OCI-LY1 (cell line): ENCODE measurements at regions not wholly inside any gene's neighbourhood (a gene's known extent, or its start where the extent isn't known, plus 50 kb on each side); places are given as distances from the start of the nearest gene placed in this dataset.

Experiments
- H2AFZ ChIP-seq: fragments of 200-600 bp; sonication (generic), shearing (Covaris generic); 2 replicates; pipeline ENCODE4 v1.6.0; 2014; ENCODE audit warnings: antibody characterized with exemption, mild to moderate bottlenecking, low read length
- H3F3A ChIP-seq: fragments of 200-600 bp; sonication (generic), shearing (Covaris generic); 2 replicates; pipeline ENCODE4 v1.6.0; 2014; ENCODE audit warnings: mild to moderate bottlenecking, antibody characterized with exemption, low read length, moderate library complexity; ENCODE audit not compliant: insufficient read depth
- H3K27ac ChIP-seq: fragments of 200-600 bp; sonication (generic); 2 replicates; pipeline ENCODE4 v1.5.1; 2014; ENCODE audit warnings: low read length, mixed run types, mild to moderate bottlenecking, low read depth; ENCODE audit not compliant: poor library complexity, severe bottlenecking
- H3K27me3 ChIP-seq: fragments of 200-600 bp; sonication (generic); 2 replicates; pipeline ENCODE4 v1.6.0; 2014; ENCODE audit warnings: antibody characterized with exemption, mild to moderate bottlenecking, low read length, moderate library complexity; ENCODE audit not compliant: insufficient read depth
- H3K36me3 ChIP-seq: fragments of 200-600 bp; sonication (generic); 2 replicates; pipeline ENCODE4 v1.6.1; 2014; ENCODE audit warnings: mild to moderate bottlenecking, antibody characterized with exemption, low read length, moderate library complexity, mixed read lengths; ENCODE audit not compliant: insufficient read depth
- H3K4me1 ChIP-seq: fragments of 200-600 bp; sonication (generic); 2 replicates; pipeline ENCODE4 v1.5.1; 2014; ENCODE audit warnings: mild to moderate bottlenecking, low read length, moderate library complexity; ENCODE audit not compliant: insufficient read depth, severe bottlenecking
- H3K4me2 ChIP-seq: fragments of 200-600 bp; sonication (generic), shearing (Covaris generic); 2 replicates; pipeline ENCODE4 v1.6.1; 2014; ENCODE audit warnings: low read length
- H3K4me3 ChIP-seq: fragments of 200-600 bp; sonication (generic); 2 replicates; pipeline ENCODE4 v1.5.1; 2014; ENCODE audit warnings: low read length, low read depth, mild to moderate bottlenecking, mixed read lengths; ENCODE audit not compliant: poor library complexity, severe bottlenecking
- H3K79me2 ChIP-seq: fragments of 200-600 bp; shearing (Covaris generic); 2 replicates; pipeline ENCODE4 v1.6.1; 2016; ENCODE audit warnings: mixed run types, low read length, mixed read lengths; ENCODE audit not compliant: insufficient read depth
- H3K9ac ChIP-seq: fragments of 200-600 bp; sonication (generic), shearing (Covaris generic); 2 replicates; pipeline ENCODE4 v1.6.1; 2014; ENCODE audit warnings: mild to moderate bottlenecking, low read length, mixed read lengths
- H3K9me2 ChIP-seq: fragments of 200-600 bp; sonication (generic), shearing (Covaris generic); 2 replicates; pipeline ENCODE4 v1.6.1; 2014; ENCODE audit warnings: low read depth, mild to moderate bottlenecking, low read length, mixed read lengths
- H3K9me3 ChIP-seq: fragments of 200-600 bp; shearing (Covaris generic); 2 replicates; pipeline ENCODE4 v1.6.1; 2014; ENCODE audit warnings: low read length, mixed read lengths
- H4K20me1 ChIP-seq: fragments of 200-600 bp; sonication (generic), shearing (Covaris generic); 2 replicates; pipeline ENCODE4 v1.6.0; 2016; ENCODE audit warnings: mild to moderate bottlenecking, low read length; ENCODE audit not compliant: insufficient read depth
- EZH2 ChIP-seq: fragments of 200-600 bp; sonication (generic), shearing (Covaris generic); IDR thresholded peaks from 2 replicates; pipeline ENCODE4 v1.8.0; 2017; ENCODE audit warnings: borderline replicate concordance, mixed run types, mild to moderate bottlenecking, antibody characterized with exemption, low read length, moderate library complexity, mixed read lengths
- TF ChIP-seq, protein P1 (sequence below): fragments of 200-600 bp; sonication (generic), shearing (Covaris generic); IDR thresholded peaks from 2 replicates; pipeline ENCODE4 v1.5.1; 2017; ENCODE audit warnings: mild to moderate bottlenecking, antibody characterized with exemption, low read length, moderate library complexity, mixed read lengths

DNA sequence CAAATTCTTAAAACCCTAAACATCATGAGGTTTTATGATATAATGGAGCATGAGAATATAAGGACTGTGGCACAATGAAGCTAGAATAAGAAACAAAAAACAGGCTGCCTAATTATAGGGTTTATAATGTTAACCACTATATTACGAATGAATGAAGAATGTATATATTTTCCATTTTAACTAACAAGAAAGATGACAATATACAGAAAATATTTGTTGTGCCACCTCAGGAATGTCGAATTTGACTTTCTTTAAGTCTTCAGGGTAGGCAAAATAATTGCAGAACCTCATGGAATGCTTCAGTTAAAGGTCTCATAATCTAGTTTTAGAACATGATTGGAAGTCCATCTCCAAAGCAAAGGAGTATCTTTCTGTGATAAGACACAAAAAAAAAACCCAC lies 282.9 kb upstream of the SLC8A1 start:
- TF ChIP-seq EZH2 = no peak
- TF ChIP-seq, protein P1, sequence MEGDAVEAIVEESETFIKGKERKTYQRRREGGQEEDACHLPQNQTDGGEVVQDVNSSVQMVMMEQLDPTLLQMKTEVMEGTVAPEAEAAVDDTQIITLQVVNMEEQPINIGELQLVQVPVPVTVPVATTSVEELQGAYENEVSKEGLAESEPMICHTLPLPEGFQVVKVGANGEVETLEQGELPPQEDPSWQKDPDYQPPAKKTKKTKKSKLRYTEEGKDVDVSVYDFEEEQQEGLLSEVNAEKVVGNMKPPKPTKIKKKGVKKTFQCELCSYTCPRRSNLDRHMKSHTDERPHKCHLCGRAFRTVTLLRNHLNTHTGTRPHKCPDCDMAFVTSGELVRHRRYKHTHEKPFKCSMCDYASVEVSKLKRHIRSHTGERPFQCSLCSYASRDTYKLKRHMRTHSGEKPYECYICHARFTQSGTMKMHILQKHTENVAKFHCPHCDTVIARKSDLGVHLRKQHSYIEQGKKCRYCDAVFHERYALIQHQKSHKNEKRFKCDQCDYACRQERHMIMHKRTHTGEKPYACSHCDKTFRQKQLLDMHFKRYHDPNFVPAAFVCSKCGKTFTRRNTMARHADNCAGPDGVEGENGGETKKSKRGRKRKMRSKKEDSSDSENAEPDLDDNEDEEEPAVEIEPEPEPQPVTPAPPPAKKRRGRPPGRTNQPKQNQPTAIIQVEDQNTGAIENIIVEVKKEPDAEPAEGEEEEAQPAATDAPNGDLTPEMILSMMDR = no peak
- no peaks in the 10 kb centered on the region for H3K4me1 ChIP-seq
- H3K27ac ChIP-seq = no peak overlapping the region
- no peaks in the 10 kb centered on the region for H3K79me2 ChIP-seq
- no peaks in the 10 kb centered on the region for H3K9me2 ChIP-seq
- H3K27me3 ChIP-seq = no peaks in the 10 kb centered on the region
- H3K9ac ChIP-seq = no peak overlapping the region
- H3F3A ChIP-seq = no peaks in the 10 kb centered on the region
- no peak overlapping the region for H2AFZ ChIP-seq
- no peaks in the 10 kb centered on the region for H4K20me1 ChIP-seq
- H3K36me3 ChIP-seq = no peaks in the 10 kb centered on the region
- no peak overlapping the region for H3K4me3 ChIP-seq
- H3K9me3 ChIP-seq = no peaks in the 10 kb centered on the region
- no peak overlapping the region for H3K4me2 ChIP-seq

DNA sequence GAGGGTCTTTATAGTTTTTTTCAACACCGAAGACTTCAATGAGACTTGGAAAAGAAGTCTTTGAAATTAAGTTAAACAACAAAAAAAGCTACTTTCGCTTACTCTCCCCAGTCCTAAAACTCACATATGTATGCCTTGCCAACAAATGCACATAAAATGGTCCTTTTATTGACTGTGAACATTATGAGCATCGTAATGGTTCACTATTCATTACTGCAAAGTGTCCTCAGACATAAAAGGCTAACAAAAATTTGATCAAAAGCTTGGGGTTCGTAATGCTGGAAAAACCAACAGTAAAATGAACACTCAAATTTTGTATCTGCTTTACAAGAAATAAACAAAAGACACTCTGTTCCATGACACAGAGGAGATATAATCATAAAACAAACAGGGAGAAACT lies 285.3 kb upstream of the SLC8A1 start:
- no peaks in the 10 kb centered on the region for H4K20me1 ChIP-seq
- TF ChIP-seq, protein P1 = no peak
- TF ChIP-seq EZH2 = no peak
- H3K27me3 ChIP-seq = no peaks in the 10 kb centered on the region
- no peak overlapping the region for H3K27ac ChIP-seq
- H3F3A ChIP-seq = no peaks in the 10 kb centered on the region
- H3K4me1 ChIP-seq = no peaks in the 10 kb centered on the region
- H3K9ac ChIP-seq = no peak overlapping the region
- no peak overlapping the region for H2AFZ ChIP-seq
- no peak overlapping the region for H3K4me2 ChIP-seq
- no peaks in the 10 kb centered on the region for H3K36me3 ChIP-seq
- no peaks in the 10 kb centered on the region for H3K9me2 ChIP-seq
- H3K79me2 ChIP-seq = no peaks in the 10 kb centered on the region
- no peaks in the 10 kb centered on the region for H3K9me3 ChIP-seq
- no peak overlapping the region for H3K4me3 ChIP-seq

DNA sequence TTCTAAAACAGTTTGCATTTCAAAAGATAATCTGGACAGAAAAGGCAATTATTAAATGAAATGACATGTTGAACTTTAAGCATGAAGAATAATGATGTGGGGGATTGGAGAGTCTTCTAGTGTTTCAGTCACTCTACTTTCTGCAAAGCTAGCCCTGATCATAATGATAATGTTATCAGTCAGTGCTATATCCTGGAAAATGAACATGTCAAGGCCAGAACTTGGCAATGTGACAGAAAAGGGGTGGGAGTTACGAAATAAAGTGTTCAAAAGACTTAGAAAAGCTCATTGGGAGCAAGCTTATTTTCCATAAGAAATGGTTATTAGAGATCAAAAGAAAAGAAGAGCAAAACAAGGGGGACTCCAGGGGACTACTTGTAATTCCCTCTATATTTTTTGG lies 288.5 kb upstream of the SLC8A1 start:
- Histone ChIP-seq H3K9ac (no peak overlapping the region), H3K4me2 (no peak overlapping the region), H3F3A (no peaks in the 10 kb centered on the region), H3K27me3 (no peaks in the 10 kb centered on the region), H3K9me3 (no peaks in the 10 kb centered on the region), H3K36me3 (no peaks in the 10 kb centered on the region), H3K4me1 (no peaks in the 10 kb centered on the region), H2AFZ (no peak overlapping the region), H3K79me2 (no peaks in the 10 kb centered on the region), H3K27ac (no peak overlapping the region), H4K20me1 (no peaks in the 10 kb centered on the region), H3K4me3 (no peak overlapping the region), H3K9me2 (no peaks in the 10 kb centered on the region)
- TF ChIP-seq, protein P1 = no peak
- no peak for TF ChIP-seq EZH2
